ENCODE measurements at regions not wholly inside any gene's neighbourhood (a gene's known extent, or its start where the extent isn't known, plus 50 kb on each side); places are given as distances from the start of the nearest gene placed in this dataset.

DNA sequence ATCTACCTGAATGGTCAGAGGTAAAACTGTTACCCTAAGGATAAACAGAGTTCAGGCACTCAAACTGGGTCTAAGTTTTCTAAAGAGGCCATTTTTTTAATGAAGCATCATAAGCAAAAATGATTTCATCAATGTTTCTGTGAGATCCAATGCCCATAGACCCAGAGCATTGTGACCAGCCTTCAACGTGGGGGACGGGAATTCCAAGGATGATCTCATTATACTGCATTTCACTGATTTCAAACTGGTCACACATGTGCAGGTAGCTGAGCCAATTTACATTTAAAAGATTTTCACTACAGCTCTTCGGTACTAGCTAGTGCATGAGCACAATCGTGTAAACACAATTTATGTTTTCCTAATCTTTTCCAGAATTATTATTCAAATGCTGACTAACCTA lies 472.9 kb downstream of the DIPK2A start:
- POLR2A ChIA-PET: no interaction called here
- no peaks in the 10 kb centered on the region for H3K9me3 Mint-ChIP-seq (ENCODE audit: low read depth)
- no peak overlapping the region for H3K27ac Mint-ChIP-seq
- H3K36me3 Mint-ChIP-seq (ENCODE audit: low read depth): no peaks in the 10 kb centered on the region
- H3K27me3 Mint-ChIP-seq: no peaks in the 10 kb centered on the region
- DNase-seq: no peak
- H3K4me3 Mint-ChIP-seq: no peak overlapping the region
- H3K4me1 Mint-ChIP-seq: no peaks in the 10 kb centered on the region
- intact Hi-C loops (cut with DNase I, micrococcal nuclease): no loop called here
- CTCF ChIA-PET: no interaction called here
- no peak for ATAC-seq

DNA sequence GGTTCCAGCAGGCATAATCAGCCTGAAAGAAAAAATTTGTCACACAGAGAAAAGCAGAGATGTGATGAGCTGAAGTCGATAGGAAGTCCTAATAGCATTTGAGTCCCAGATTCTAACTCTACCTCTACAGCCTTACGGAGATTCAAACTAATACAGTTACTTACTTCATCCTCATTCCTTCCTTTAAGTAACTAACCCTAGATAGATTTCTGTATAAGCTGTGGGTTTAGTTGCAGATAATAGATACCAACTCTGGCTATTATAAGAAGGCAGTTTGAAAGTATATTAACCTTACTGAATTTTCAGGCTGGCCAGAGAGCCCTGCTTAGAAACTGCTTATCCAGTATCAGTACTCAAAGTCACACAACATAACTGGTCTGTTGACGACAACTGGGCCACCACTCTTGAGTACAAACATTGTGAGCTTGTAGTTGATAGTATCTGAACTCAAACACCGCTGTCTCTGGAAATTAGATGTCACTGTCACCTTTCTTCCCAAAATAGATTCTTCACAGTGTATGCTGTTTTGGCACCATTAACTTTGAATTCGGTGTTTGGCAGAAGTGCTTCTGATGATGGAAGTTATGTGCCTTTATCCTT lies 484.3 kb downstream of the DIPK2A start:
- Mint-ChIP-seq H3K9me3 (ENCODE audit: low read depth) (no peaks in the 10 kb centered on the region), H3K27ac (no peak overlapping the region), H3K4me3 (no peak overlapping the region), H3K4me1 (no peaks in the 10 kb centered on the region), H3K36me3 (ENCODE audit: low read depth) (no peaks in the 10 kb centered on the region), H3K27me3 (peaks cover 2% of the 10 kb centered on the region)
- no peak for DNase-seq
- no peak for ATAC-seq
- intact Hi-C loops (cut with DNase I, micrococcal nuclease): no loop called here
- ChIA-PET CTCF (no interaction called here), POLR2A (no interaction called here)

DNA sequence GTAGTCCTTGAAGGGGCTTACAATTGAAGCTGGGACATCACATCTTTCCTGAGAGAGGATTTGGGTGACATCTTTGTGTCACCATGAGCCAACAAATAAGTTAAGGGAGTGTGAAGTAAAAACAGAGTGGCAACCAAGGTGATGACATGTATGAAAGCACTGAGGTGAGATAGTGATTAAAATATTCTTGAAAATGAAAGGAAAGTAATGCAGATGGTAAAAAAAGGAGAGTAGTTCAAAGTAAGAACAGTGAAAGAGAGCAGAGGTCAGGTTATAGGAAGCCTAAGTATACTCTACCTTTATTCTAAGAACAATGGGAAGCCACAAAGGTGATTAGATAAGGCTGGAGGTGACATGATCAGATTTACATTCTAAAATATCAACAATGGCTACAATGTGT lies 486.1 kb downstream of the DIPK2A start:
- no peaks in the 10 kb centered on the region for H3K9me3 Mint-ChIP-seq (ENCODE audit: low read depth)
- H3K27ac Mint-ChIP-seq: no peak overlapping the region
- DNase-seq (no peak), ATAC-seq (no peak)
- ChIA-PET POLR2A (no interaction called here), CTCF (no interaction called here)
- H3K4me1 Mint-ChIP-seq: no peaks in the 10 kb centered on the region
- intact Hi-C loops (cut with DNase I, micrococcal nuclease): no loop called here
- H3K27me3 Mint-ChIP-seq: peaks cover 2% of the 10 kb centered on the region
- no peaks in the 10 kb centered on the region for H3K36me3 Mint-ChIP-seq (ENCODE audit: low read depth)
- H3K4me3 Mint-ChIP-seq: no peak overlapping the region

DNA sequence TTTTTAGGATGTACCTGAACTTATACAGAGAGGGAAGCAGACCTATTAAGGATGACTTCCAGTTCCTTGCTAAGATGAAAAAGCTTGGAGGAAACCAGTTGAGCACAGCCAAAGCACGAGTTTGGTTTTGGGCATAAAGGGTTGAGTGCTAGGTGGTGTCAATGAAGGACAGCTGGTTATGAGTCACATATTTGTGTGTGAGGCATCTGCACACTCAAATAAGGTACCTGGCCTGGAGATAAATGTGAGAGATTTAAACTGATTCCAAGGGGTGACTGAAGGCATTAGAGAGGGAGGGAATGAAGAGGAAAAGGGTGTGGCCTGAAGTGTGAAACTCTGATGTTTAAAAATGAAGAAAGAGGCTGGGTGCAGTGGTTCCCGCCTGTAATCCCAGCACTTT lies 486.7 kb downstream of the DIPK2A start:
- ChIA-PET POLR2A (no interaction called here), CTCF (no interaction called here)
- no peak overlapping the region for H3K4me3 Mint-ChIP-seq
- DNase-seq: no peak
- peaks cover 2% of the 10 kb centered on the region for H3K27me3 Mint-ChIP-seq
- intact Hi-C loops (cut with DNase I, micrococcal nuclease): no loop called here
- H3K36me3 Mint-ChIP-seq (ENCODE audit: low read depth): no peaks in the 10 kb centered on the region
- ATAC-seq: no peak
- no peaks in the 10 kb centered on the region for H3K4me1 Mint-ChIP-seq
- no peak overlapping the region for H3K27ac Mint-ChIP-seq
- H3K9me3 Mint-ChIP-seq (ENCODE audit: low read depth): no peaks in the 10 kb centered on the region

DNA sequence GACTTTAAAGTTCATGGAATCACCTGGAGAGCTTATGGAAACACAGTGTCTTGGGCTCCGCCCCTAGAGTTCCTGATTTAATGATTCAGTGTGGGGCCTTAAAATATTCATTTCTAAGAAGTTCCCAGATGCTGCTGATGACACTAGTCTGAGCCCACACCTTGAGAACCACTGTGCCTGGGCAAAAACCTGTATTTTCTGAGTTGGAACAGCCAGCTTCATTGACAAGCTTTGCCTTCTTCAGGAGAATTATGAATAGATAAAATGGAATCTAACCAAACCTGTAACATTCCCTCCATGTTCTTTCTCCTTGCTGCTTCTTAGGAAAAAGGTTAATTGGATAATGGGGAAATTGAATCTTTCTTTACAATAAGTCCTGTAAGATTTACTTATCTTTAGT lies 490.7 kb downstream of the DIPK2A start:
- no peaks in the 10 kb centered on the region for H3K4me1 Mint-ChIP-seq

DNA sequence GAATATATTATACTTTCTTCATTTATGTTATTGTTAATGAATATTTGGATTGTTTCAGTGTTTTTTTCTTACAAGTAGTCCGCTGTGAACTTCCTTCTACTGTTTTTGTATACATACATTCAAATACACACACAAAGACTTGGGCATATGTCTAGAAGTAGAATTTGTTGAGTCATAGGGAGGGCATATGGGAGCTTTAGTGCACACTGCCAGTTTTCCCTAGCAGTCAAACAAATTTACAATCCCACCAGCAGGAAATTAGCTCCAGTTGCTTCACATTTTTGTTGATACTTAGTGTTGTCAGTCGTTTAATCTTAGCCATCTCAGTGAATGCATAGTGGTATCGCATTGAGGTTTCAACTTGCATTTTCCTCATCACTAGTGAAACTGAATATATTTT lies 492.3 kb downstream of the DIPK2A start:
- CTCF ChIA-PET: no interaction called here

More for the DNA sequence above, 490.7 kb downstream of the DIPK2A start:
- Mint-ChIP-seq H3K27ac (no peak overlapping the region), H3K4me3 (no peak overlapping the region), H3K9me3 (ENCODE audit: low read depth) (no peaks in the 10 kb centered on the region), H3K36me3 (ENCODE audit: low read depth) (no peaks in the 10 kb centered on the region), H3K27me3 (peaks cover 2% of the 10 kb centered on the region)
- no peak for DNase-seq
- ChIA-PET POLR2A (no interaction called here), CTCF (no interaction called here)
- no peak for ATAC-seq
- intact Hi-C loops (cut with DNase I, micrococcal nuclease): no loop called here

DNA sequence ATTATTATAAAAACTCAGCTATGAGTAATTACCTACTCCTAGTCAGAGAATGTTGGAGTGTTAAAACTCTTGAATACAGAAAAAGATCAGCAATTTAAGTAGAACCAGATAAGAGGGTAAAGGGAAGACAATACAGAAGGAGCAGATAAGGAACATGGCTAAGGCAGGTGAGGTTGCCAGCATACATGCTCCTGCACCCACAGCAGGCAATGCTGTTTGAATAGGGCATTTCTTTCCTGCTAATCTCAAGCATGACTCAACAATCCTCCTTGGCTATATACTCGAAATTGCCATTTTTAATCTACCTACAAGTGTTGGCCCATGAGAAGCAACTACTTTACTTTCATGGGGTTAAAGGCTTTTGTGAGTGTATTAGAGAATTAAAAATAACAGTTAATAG lies 494.5 kb downstream of the DIPK2A start:
- Mint-ChIP-seq H3K4me1 (no peaks in the 10 kb centered on the region), H3K27ac (no peak overlapping the region), H3K36me3 (ENCODE audit: low read depth) (no peaks in the 10 kb centered on the region), H3K27me3 (no peaks in the 10 kb centered on the region), H3K9me3 (ENCODE audit: low read depth) (no peaks in the 10 kb centered on the region), H3K4me3 (no peak overlapping the region)
- POLR2A ChIA-PET: no interaction called here
- intact Hi-C loops (cut with DNase I, micrococcal nuclease): no loop called here
- ATAC-seq (no peak), DNase-seq (no peak)
- CTCF ChIA-PET: no interaction called here

More for the DNA sequence above, 492.3 kb downstream of the DIPK2A start:
- H3K36me3 Mint-ChIP-seq (ENCODE audit: low read depth): no peaks in the 10 kb centered on the region
- no peak overlapping the region for H3K4me3 Mint-ChIP-seq
- POLR2A ChIA-PET: no interaction called here
- intact Hi-C loops (cut with DNase I, micrococcal nuclease): no loop called here
- DNase-seq: no peak
- H3K27me3 Mint-ChIP-seq: no peaks in the 10 kb centered on the region
- no peaks in the 10 kb centered on the region for H3K9me3 Mint-ChIP-seq (ENCODE audit: low read depth)
- no peak for ATAC-seq
- H3K27ac Mint-ChIP-seq: no peak overlapping the region
- H3K4me1 Mint-ChIP-seq: no peaks in the 10 kb centered on the region

DNA sequence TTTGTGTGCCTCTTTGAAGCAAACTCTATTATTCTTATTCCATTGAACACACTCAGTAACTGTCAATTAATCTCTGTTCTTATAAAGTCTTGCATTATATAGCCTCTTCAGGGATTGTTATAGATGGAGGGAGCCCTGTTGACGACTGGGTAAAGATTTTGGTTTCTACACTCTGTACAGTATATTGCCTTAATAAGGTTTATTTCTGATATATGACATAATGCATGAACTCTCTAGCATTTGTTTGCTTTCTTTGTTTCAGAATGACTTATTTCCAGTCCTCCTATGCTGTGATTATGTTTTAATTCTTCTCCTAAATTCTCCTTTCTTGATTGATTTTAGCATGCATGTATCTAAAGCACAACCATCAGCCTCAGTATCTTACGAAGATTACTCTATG lies 494.9 kb downstream of the DIPK2A start:
- DNase-seq (no peak), ATAC-seq (no peak)
- Mint-ChIP-seq H3K36me3 (ENCODE audit: low read depth) (no peaks in the 10 kb centered on the region), H3K27ac (no peak overlapping the region), H3K27me3 (no peaks in the 10 kb centered on the region), H3K4me1 (no peaks in the 10 kb centered on the region), H3K4me3 (no peak overlapping the region), H3K9me3 (ENCODE audit: low read depth) (no peaks in the 10 kb centered on the region)
- ChIA-PET CTCF (interaction anchor here (0.6 kb wide), 1 partner anchor 1470 kb away, joined by 3 read pairs; no protein-coding TSS in a partner anchor), POLR2A (no interaction called here)
- intact Hi-C loops (cut with DNase I, micrococcal nuclease): no loop called here

DNA sequence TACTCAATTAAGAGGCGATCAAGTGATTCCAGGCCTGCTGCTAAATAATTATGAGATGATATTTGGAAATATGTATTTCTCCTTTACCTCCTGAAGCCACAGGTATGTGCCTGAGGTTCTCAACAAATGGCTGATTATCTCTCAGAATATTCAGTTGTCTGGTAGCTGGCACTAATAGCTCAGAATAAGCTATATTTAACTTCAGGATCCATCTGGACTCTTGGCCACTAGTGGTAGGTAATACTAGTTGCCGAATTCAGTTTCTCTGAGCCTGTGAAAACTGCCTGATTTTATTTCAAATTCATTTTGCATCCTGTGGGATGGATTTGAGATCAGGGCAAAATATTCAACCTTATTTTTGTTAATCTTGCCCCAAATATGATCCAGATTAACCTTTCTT lies 499.0 kb downstream of the DIPK2A start:
- ATAC-seq: no peak
- intact Hi-C loops (cut with DNase I, micrococcal nuclease): no loop called here
- H3K4me1 Mint-ChIP-seq: no peaks in the 10 kb centered on the region
- DNase-seq: no peak
- H3K27me3 Mint-ChIP-seq: no peaks in the 10 kb centered on the region
- no peaks in the 10 kb centered on the region for H3K36me3 Mint-ChIP-seq (ENCODE audit: low read depth)
- ChIA-PET CTCF (no interaction called here), POLR2A (no interaction called here)
- no peak overlapping the region for H3K4me3 Mint-ChIP-seq
- no peak overlapping the region for H3K27ac Mint-ChIP-seq
- no peaks in the 10 kb centered on the region for H3K9me3 Mint-ChIP-seq (ENCODE audit: low read depth)

DNA sequence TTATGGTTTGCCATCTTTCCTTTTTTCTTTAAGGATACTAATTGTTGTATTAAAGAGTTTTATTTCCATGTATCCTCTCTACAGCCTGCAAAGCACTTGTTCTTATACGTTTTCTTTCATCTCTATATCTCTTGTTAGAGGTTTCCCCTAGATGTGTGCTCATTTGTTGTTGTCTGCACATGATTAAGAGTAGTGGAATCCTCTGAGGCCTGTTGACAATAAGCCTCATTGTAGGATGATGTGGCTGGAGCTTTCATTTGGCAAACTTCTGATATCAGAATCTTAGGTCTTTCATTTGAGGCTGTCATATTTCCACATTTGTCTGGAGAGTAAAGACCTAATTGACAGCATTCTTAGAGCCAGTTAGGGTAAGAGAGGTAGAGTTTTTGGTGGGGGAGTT lies 506.0 kb downstream of the DIPK2A start:
- no peaks in the 10 kb centered on the region for H3K27me3 Mint-ChIP-seq
- no peak overlapping the region for H3K4me3 Mint-ChIP-seq
- no peaks in the 10 kb centered on the region for H3K9me3 Mint-ChIP-seq (ENCODE audit: low read depth)
- ChIA-PET CTCF (interaction anchor here (1.0 kb wide), 1 partner anchor 18 kb away, joined by 3 read pairs; no protein-coding TSS in a partner anchor), POLR2A (no interaction called here)
- no peaks in the 10 kb centered on the region for H3K36me3 Mint-ChIP-seq (ENCODE audit: low read depth)
- H3K4me1 Mint-ChIP-seq: no peaks in the 10 kb centered on the region
- intact Hi-C loops (cut with DNase I, micrococcal nuclease): no loop called here
- DNase-seq: no peak
- no peak for ATAC-seq
- no peak overlapping the region for H3K27ac Mint-ChIP-seq

DNA sequence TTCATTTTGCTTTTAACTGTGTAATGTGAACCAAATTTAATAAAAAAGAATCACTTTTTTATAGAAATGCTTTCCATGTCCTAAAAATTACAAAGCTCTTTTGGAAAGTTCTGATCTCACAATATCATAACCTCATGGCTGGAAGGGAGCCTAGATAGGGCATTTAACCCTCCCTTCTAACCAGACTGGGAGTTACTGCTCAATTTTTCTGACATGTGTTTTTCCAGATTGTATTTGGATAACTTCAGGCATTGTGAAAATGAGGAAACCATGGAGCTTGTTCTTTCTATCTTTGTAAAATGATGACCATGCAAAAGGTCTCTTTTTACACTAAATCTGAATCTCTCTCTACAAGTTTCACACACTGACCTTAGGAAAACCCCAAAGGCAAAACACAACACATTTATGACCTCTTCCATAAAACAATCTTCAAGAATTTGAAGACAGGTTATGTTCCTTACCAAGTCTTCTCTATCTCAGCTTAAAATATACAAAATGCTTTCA lies 508.8 kb downstream of the DIPK2A start:
- Mint-ChIP-seq H3K9me3 (ENCODE audit: low read depth) (no peaks in the 10 kb centered on the region), H3K27ac (no peak overlapping the region), H3K4me3 (no peak overlapping the region), H3K27me3 (no peaks in the 10 kb centered on the region), H3K4me1 (no peaks in the 10 kb centered on the region), H3K36me3 (ENCODE audit: low read depth) (no peaks in the 10 kb centered on the region)
- no peak for DNase-seq
- POLR2A ChIA-PET: no interaction called here
- CTCF ChIA-PET: interaction anchor here (1.2 kb wide), 1 partner anchor 596 kb away, joined by 3 read pairs; no protein-coding TSS in a partner anchor
- ATAC-seq: no peak
- intact Hi-C loops (cut with DNase I, micrococcal nuclease): no loop called here

DNA sequence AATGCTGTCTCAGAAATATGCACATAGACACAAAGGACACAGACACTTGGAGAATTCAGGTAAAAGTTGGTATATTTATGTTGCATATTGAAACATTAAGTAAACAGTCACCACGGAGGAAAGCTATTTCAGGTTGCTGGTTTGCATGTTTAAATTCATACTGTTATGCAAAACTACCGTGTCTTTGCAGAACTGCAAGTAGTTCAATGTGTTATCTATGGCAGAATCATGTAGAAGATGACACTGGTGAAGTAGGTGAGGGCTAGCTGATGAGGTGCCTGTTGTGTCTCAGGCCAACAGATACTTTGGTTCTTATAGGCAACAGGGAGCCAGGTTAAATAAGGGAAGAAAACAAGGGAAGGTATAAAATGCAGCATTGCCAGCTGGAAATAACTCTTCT lies 511.3 kb downstream of the DIPK2A start:
- intact Hi-C loops (cut with DNase I, micrococcal nuclease): no loop called here
- CTCF ChIA-PET: no interaction called here
- Mint-ChIP-seq H3K27ac (no peak overlapping the region), H3K9me3 (ENCODE audit: low read depth) (no peaks in the 10 kb centered on the region), H3K27me3 (no peaks in the 10 kb centered on the region), H3K4me1 (no peaks in the 10 kb centered on the region), H3K36me3 (ENCODE audit: low read depth) (no peaks in the 10 kb centered on the region), H3K4me3 (no peak overlapping the region)
- POLR2A ChIA-PET: no interaction called here
- DNase-seq (no peak), ATAC-seq (no peak)

DNA sequence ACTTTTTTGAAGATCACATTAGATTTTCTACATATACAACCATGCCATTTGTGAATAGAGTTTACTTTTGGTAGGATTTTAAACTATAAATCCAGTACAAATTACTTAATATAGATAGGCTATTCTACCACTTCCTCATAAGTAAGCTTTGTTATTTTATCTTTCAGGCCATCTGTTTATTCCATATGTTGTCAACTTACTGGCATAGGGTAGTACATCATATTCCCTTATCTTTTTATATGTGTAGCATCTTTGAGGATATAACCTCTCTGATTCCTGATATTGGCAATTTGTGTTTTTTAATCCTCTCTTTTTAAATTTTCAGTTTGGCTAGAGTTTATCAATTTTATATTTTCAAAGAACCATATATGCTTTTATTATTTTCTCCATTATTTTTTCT lies 515.4 kb downstream of the DIPK2A start:
- ChIA-PET POLR2A (no interaction called here), CTCF (no interaction called here)
- Mint-ChIP-seq H3K4me1 (no peaks in the 10 kb centered on the region), H3K36me3 (ENCODE audit: low read depth) (no peaks in the 10 kb centered on the region), H3K27ac (no peak overlapping the region), H3K4me3 (no peak overlapping the region), H3K27me3 (peaks cover 2% of the 10 kb centered on the region), H3K9me3 (ENCODE audit: low read depth) (no peaks in the 10 kb centered on the region)
- intact Hi-C loops (cut with DNase I, micrococcal nuclease): no loop called here
- DNase-seq: no peak
- ATAC-seq: no peak

All from activated CD4-positive, alpha-beta T cell treated with anti-CD3 and anti-CD28 coated beads for 36 hours (primary cell).